ENCODE measurements at regions not wholly inside any gene's neighbourhood (a gene's known extent, or its start where the extent isn't known, plus 50 kb on each side); places are given as distances from the start of the nearest gene placed in this dataset.

DNA sequence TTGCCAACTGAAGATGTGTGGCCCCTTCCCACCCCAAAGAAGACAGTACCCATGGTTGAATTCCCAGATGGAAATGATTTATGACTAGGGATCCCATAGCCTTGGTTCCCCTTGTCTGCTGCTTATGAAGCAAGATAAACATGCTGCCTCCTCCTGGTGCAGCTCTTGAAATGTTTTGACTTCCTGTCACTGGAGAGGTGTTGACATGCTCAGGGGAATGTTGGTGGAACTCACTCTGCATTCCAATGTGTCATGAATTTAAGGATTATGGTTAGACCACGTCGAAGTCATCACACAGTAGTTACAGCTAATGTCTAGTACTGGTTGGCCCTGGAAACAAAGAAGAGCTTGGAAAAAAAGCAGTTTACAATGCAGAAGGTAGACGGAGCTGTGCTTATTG is 69.0 kb upstream of the FAM110C start:
- no peak for TF ChIP-seq SP1 (IDR thresholded peaks at IDR 0.05)
- TF ChIP-seq ELF4 (IDR thresholded peaks at IDR 0.05): no peak
- no peak for TF ChIP-seq BHLHE40 (IDR thresholded peaks at IDR 0.05; ENCODE audit: borderline replicate concordance)
- no peak for TF ChIP-seq LEF1 (IDR thresholded peaks at IDR 0.05; ENCODE audit: borderline replicate concordance)
- no peak for TF ChIP-seq CTBP1 (IDR thresholded peaks at IDR 0.05; ENCODE audit: borderline replicate concordance)
- TF ChIP-seq L3MBTL2 (conservative IDR thresholded peaks at IDR 0.05): no peak
- TF ChIP-seq FOXM1 (IDR thresholded peaks at IDR 0.05; ENCODE audit: borderline replicate concordance): no peak
- TF ChIP-seq, protein P1, sequence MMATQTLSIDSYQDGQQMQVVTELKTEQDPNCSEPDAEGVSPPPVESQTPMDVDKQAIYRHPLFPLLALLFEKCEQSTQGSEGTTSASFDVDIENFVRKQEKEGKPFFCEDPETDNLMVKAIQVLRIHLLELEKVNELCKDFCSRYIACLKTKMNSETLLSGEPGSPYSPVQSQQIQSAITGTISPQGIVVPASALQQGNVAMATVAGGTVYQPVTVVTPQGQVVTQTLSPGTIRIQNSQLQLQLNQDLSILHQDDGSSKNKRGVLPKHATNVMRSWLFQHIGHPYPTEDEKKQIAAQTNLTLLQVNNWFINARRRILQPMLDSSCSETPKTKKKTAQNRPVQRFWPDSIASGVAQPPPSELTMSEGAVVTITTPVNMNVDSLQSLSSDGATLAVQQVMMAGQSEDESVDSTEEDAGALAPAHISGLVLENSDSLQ (IDR thresholded peaks at IDR 0.05): no peak
- TF ChIP-seq SUZ12 (IDR thresholded peaks at IDR 0.05): no peak
- TF ChIP-seq FOXA1 (IDR thresholded peaks at IDR 0.05): no peak
- TF ChIP-seq TARDBP (IDR thresholded peaks at IDR 0.05): no peak

All from HEK293T (cell line).